Transverse colon (tissue), 4 donors: ENCODE measurements at regions not wholly inside any gene's neighbourhood (a gene's known extent, or its start where the extent isn't known, plus 50 kb on each side); places are given as distances from the start of the nearest gene placed in this dataset.

Experiments used
- DNase-seq: peaks from one replicate; pipeline ENCODE4 v3.0.0-alpha.2; 2019
- H3K27ac ChIP-seq, 4 donors: fragments of 200-600 bp; sonication (generic); 2 replicates each; pipeline ENCODE4 v1.5.1; 2016 to 2018; ENCODE audit warnings: inconsistent platforms in 4 of 4
- H3K27me3 ChIP-seq: fragments of 200-600 bp; sonication (generic); 2 replicates; pipeline ENCODE4 v1.5.1; 2017; ENCODE audit warnings: inconsistent platforms
- H3K36me3 ChIP-seq, 4 donors: fragments of 200-600 bp; sonication (generic); 2 replicates each; pipeline ENCODE4 v1.5.1; 2017 to 2019; ENCODE audit warnings: inconsistent platforms in 4 of 4
- H3K4me1 ChIP-seq, 4 donors: fragments of 200-600 bp; sonication (generic); 2 replicates each; pipeline ENCODE4 v1.5.1; 2017 to 2020; ENCODE audit warnings: inconsistent platforms in 4 of 4
- H3K4me3 ChIP-seq, 4 donors: fragments of 200-600 bp; sonication (generic); 1 replicate in 1 of 4; 2 replicates in 3 of 4; pipeline versions ENCODE4 v1.5.1 to v1.6.1; 2017 to 2019; ENCODE audit warnings: inconsistent platforms in 4 of 4
- H3K9me3 ChIP-seq, 2 donors: fragments of 200-600 bp; sonication (generic); 2 replicates each; pipeline ENCODE4 v1.5.1; 2017 to 2019; ENCODE audit warnings: inconsistent platforms in 2 of 2
- CTCF ChIP-seq, 5 experiments: fragments of 200-600 bp in 3 of 5; fragments of 450-650 bp in 2 of 5; sonication (generic) in 3 of 5; IDR thresholded peaks; 1 replicate in 2 of 5; 2 replicates in 3 of 5; pipeline ENCODE4 v1.5.1; 2016 to 2017; ENCODE audit warnings: antibody characterized with exemption in 5 of 5, inconsistent platforms in 3 of 5, mild to moderate bottlenecking in 2 of 5, moderate library complexity in 1 of 5
- EP300 ChIP-seq: sonication (generic); formaldehyde crosslinking; IDR thresholded peaks from one replicate; pipeline ENCODE4 v1.6.1; 2017; ENCODE audit warnings: antibody characterized with exemption, low read depth
- POLR2A ChIP-seq: fragments of 450-650 bp; IDR thresholded peaks from one replicate; pipeline ENCODE4 v1.6.1; 2016; ENCODE audit warnings: antibody characterized with exemption, mild to moderate bottlenecking, moderate library complexity
- POLR2AphosphoS5 ChIP-seq, 3 donors: sonication (generic); formaldehyde crosslinking; IDR thresholded peaks; one replicate each; pipeline ENCODE4 v1.6.1; 2016; ENCODE audit warnings: antibody characterized with exemption in 3 of 3
- WGBS, 2 donors: methylation state at CpG; one replicate each; pipeline ENCODE4 v1.1.5; 2018; ENCODE audit warnings: low coverage in 1 of 2; 5-methylcytosine and 5-hydroxymethylcytosine counted together
- in situ Hi-C, 4 donors: fragments of 200-750 bp; cut with MboI; loops; one replicate each; pipeline versions ENCODE4 v1.15.0 to v1.15.1; 2017; ENCODE audit warnings: low sequenced_read_pairs in 3 of 4, low pct_ligation_motif_present in 1 of 4, low pct_unique_long_range_greater_than_20kb in 1 of 4
- intact Hi-C: fragments of 100-400 bp; cut with DNase I; formaldehyde crosslinking; loops from one replicate; pipeline ENCODE4 v1.15.1; 2023; ENCODE audit warnings: low total_unique reads

- Histone ChIP-seq H3K27me3 (no peaks in the 10 kb centered on the region), H3K4me3 (no peak overlapping the region), H3K9me3 (peaks cover 0 to 7% of the 10 kb centered on the region in 2 donors), H3K36me3 (no peaks in the 10 kb centered on the region), H3K27ac (no peak overlapping the region), H3K4me1 (no peaks in the 10 kb centered on the region)
- TF ChIP-seq EP300 = no peak
- no peak for TF ChIP-seq POLR2AphosphoS5 (IDR thresholded peaks at IDR 0.05)
- no peak for DNase-seq
- intact Hi-C loops (no loop called here), in situ Hi-C loops (no loop called here)
- WGBS, 2 donors = 76 to 80% methylated on average over 2 to 6 of the region's 6 CpGs
Observed at GRCh38 chr2:4139316-4139715, 435.9 kb downstream of the DCDC2C start.

- 40 to 76% methylated on average over 1 of the region's 1 CpG for WGBS, 2 donors
- H3K27me3 ChIP-seq = no peaks in the 10 kb centered on the region
- TF ChIP-seq EP300 (no peak), POLR2A (no peak), CTCF (IDR thresholded peaks at IDR 0.05) (no peak), POLR2AphosphoS5 (IDR thresholded peaks at IDR 0.05) (no peak)
- no peaks in the 10 kb centered on the region for H3K4me1 ChIP-seq
- intact Hi-C loops (no loop called here), in situ Hi-C loops (no loop called here)
- H3K36me3 ChIP-seq = no peaks in the 10 kb centered on the region
- no peak for DNase-seq
- H3K4me3 ChIP-seq = no peak overlapping the region
- H3K27ac ChIP-seq = no peak overlapping the region
- peaks cover 0 to 7% of the 10 kb centered on the region in 2 donors for H3K9me3 ChIP-seq
Observed at GRCh38 chr2:4139731-4140130, 436.4 kb downstream of the DCDC2C start.

- H3K4me1 ChIP-seq = no peaks in the 10 kb centered on the region
- 57 to 68% methylated on average over 9 of the region's 9 CpGs for whole genome bisulfite sequencing, 2 donors
- H3K27me3 ChIP-seq = no peaks in the 10 kb centered on the region
- no peak for TF ChIP-seq POLR2A
- no peak for TF ChIP-seq POLR2AphosphoS5 (IDR thresholded peaks at IDR 0.05)
- no peak for TF ChIP-seq CTCF (IDR thresholded peaks at IDR 0.05)
- no peak for TF ChIP-seq EP300
- no peak for DNase-seq
- no peak overlapping the region for H3K27ac ChIP-seq
- intact Hi-C loops = no loop called here
- no peak overlapping the region for H3K4me3 ChIP-seq
- in situ Hi-C loops = no loop called here
- peaks cover 0 to 4% of the 10 kb centered on the region in 2 donors for H3K9me3 ChIP-seq
- H3K36me3 ChIP-seq = no peaks in the 10 kb centered on the region
Observed at GRCh38 chr2:4140281-4140970, 437.1 kb downstream of the DCDC2C start.

GRCh38 chr2:4144731-4145130 lies 441.4 kb downstream of the DCDC2C start:
- DNase-seq = no peak
- Histone ChIP-seq H3K4me3 (no peak overlapping the region), H3K36me3 (no peaks in the 10 kb centered on the region), H3K27ac (no peak overlapping the region), H3K9me3 (no peaks in the 10 kb centered on the region), H3K27me3 (no peaks in the 10 kb centered on the region), H3K4me1 (no peaks in the 10 kb centered on the region)
- intact Hi-C loops (no loop called here), in situ Hi-C loops (no loop called here)
- 38 to 71% methylated on average over 1 of the region's 1 CpG for WGBS, 2 donors
- TF ChIP-seq POLR2AphosphoS5 (IDR thresholded peaks at IDR 0.05) (no peak), CTCF (IDR thresholded peaks at IDR 0.05) (no peak), EP300 (no peak), POLR2A (no peak)

- no peaks in the 10 kb centered on the region for H3K36me3 ChIP-seq
- in situ Hi-C loops (no loop called here), intact Hi-C loops (no loop called here)
- no peak overlapping the region for H3K27ac ChIP-seq
- no peaks in the 10 kb centered on the region for H3K4me1 ChIP-seq
- TF ChIP-seq POLR2AphosphoS5 (IDR thresholded peaks at IDR 0.05) (no peak), CTCF (IDR thresholded peaks at IDR 0.05) (no peak), EP300 (no peak), POLR2A (no peak)
- H3K4me3 ChIP-seq = no peak overlapping the region
- DNase-seq = no peak
- 73 to 80% methylated on average over 1 to 2 of the region's 2 CpGs for WGBS, 2 donors
- H3K9me3 ChIP-seq = peaks cover 3% of the 10 kb centered on the region in 2 donors
- H3K27me3 ChIP-seq = no peaks in the 10 kb centered on the region
Observed at GRCh38 chr2:4151521-4151920, 448.1 kb downstream of the DCDC2C start.
